ENCODE measurements at regions not wholly inside any gene's neighbourhood (a gene's known extent, or its start where the extent isn't known, plus 50 kb on each side); places are given as distances from the start of the nearest gene placed in this dataset.

DNA sequence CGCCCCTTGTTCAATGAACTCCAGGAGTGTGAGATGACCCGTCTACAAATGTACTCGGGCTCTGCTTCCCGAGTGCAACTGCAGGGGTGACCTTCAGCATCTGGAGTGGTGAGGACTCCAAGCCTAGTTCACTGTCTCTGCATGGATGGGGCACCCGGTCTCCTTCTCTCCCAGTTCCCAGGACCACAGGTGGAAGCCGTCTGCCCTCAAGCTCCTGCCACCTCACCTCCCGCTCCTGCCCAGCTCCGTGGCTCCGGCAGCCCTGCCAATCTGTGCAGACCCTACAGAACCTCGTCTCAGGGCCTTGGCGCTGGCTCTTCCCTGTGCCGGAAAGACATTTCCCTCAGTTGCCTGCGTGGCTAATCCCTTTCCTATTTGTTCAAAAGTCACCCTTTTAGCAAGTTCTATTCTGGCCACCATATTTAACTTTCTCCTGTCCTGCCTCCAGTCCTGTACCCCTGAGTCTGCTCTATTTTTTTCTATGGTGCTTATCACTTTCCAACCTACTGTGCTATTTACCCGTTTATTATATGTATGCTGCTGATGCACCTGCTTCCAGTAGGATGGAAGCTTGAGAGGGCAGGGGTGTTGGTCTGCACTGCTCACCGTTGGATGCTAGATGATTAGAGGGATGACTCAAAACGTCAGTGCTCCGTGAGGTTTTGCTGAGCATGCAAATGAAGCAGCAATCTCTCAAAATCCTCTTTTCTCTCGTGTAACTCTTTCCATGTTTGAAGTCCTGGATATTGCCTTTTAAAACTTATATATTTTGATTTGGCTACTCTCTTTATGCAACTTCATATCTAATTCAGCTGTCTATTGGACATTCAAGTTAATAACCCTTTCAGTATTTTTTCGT is 641.4 kb downstream of the ACTR3B start:
- Histone ChIP-seq H3K79me2 (ENCODE audit: low read length) (no peaks in the 10 kb centered on the region), H2AFZ (ENCODE audit: low read depth, low read length) (no peak overlapping the region), H3K27me3 (ENCODE audit: low read depth, low read length) (no peaks in the 10 kb centered on the region), H3K36me3 (replicated peaks; ENCODE audit: low read depth, low read length) (no peaks in the 10 kb centered on the region), H3K4me1 (ENCODE audit: low read length) (no peaks in the 10 kb centered on the region), H3K4me2 (ENCODE audit: low read length) (no peak overlapping the region), H3K4me3 (ENCODE audit: low read length) (no peak overlapping the region), H3K9me3 (ENCODE audit: insufficient read depth, low read length) (no peaks in the 10 kb centered on the region), H3K9ac (ENCODE audit: low read length) (no peak overlapping the region), H4K20me1 (ENCODE audit: insufficient read depth, low read length) (no peaks in the 10 kb centered on the region), H3K27ac (ENCODE audit: low read length) (no peak overlapping the region)
- no peak for TF ChIP-seq EZH2phosphoT487 (IDR thresholded peaks at IDR 0.05; ENCODE audit: low read depth)
- TF ChIP-seq, protein P1, sequence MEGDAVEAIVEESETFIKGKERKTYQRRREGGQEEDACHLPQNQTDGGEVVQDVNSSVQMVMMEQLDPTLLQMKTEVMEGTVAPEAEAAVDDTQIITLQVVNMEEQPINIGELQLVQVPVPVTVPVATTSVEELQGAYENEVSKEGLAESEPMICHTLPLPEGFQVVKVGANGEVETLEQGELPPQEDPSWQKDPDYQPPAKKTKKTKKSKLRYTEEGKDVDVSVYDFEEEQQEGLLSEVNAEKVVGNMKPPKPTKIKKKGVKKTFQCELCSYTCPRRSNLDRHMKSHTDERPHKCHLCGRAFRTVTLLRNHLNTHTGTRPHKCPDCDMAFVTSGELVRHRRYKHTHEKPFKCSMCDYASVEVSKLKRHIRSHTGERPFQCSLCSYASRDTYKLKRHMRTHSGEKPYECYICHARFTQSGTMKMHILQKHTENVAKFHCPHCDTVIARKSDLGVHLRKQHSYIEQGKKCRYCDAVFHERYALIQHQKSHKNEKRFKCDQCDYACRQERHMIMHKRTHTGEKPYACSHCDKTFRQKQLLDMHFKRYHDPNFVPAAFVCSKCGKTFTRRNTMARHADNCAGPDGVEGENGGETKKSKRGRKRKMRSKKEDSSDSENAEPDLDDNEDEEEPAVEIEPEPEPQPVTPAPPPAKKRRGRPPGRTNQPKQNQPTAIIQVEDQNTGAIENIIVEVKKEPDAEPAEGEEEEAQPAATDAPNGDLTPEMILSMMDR (IDR thresholded peaks at IDR 0.05; ENCODE audit: low read depth, low read length), result no peak

DNA sequence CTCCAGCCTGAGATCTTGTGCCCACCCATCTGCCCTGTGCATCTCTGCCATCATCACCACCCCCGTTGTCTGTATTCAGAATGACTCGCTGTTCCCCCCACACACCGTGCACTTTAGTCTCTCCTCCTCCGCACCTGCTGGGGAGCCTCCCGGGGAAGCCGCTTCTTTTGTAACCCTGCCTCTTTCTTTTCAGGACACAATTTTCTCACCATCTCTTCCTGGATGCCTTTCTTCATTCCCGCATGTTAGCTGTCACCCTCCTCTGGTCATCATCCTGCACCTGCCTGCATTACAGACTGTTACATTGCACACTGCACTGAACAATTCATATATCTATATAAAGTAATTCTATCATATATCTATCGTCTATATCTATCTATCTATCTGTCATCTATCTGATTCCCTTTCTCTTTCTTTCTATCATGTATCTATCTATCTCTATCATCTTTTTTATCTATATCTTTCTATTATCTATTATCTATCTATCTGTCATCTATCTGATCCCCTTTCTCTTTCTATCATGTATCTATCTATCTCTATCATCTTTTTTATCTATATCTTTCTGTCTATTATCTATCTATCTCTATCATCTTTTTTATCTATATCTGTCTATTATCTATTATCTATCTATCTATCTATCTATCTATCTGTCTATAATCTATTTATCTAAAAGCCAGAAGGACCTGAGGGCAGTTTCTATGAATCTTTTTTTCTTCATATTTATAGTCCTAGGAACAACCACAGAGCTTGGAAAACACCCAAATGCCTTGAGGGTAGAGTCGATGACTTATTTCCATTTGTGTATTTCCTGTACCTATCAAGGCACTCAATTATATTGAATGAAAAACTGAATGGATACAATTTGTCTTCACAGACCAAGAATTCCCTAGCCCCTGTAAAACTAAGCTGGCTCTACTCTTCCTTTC is 642.5 kb downstream of the ACTR3B start:
- H2AFZ ChIP-seq (ENCODE audit: low read depth, low read length), result no peak overlapping the region
- H3K36me3 ChIP-seq (replicated peaks; ENCODE audit: low read depth, low read length), result no peaks in the 10 kb centered on the region
- no peak overlapping the region for H3K4me3 ChIP-seq (ENCODE audit: low read length)
- no peak overlapping the region for H3K27ac ChIP-seq (ENCODE audit: low read length)
- H3K79me2 ChIP-seq (ENCODE audit: low read length), result no peaks in the 10 kb centered on the region
- TF ChIP-seq, protein P1 (IDR thresholded peaks at IDR 0.05; ENCODE audit: low read depth, low read length), result no peak
- no peak for TF ChIP-seq EZH2phosphoT487 (IDR thresholded peaks at IDR 0.05; ENCODE audit: low read depth)
- H3K9me3 ChIP-seq (ENCODE audit: insufficient read depth, low read length), result no peaks in the 10 kb centered on the region
- H3K9ac ChIP-seq (ENCODE audit: low read length), result no peak overlapping the region
- H3K4me2 ChIP-seq (ENCODE audit: low read length), result no peak overlapping the region
- no peaks in the 10 kb centered on the region for H4K20me1 ChIP-seq (ENCODE audit: insufficient read depth, low read length)
- H3K4me1 ChIP-seq (ENCODE audit: low read length), result no peaks in the 10 kb centered on the region
- H3K27me3 ChIP-seq (ENCODE audit: low read depth, low read length), result no peaks in the 10 kb centered on the region

DNA sequence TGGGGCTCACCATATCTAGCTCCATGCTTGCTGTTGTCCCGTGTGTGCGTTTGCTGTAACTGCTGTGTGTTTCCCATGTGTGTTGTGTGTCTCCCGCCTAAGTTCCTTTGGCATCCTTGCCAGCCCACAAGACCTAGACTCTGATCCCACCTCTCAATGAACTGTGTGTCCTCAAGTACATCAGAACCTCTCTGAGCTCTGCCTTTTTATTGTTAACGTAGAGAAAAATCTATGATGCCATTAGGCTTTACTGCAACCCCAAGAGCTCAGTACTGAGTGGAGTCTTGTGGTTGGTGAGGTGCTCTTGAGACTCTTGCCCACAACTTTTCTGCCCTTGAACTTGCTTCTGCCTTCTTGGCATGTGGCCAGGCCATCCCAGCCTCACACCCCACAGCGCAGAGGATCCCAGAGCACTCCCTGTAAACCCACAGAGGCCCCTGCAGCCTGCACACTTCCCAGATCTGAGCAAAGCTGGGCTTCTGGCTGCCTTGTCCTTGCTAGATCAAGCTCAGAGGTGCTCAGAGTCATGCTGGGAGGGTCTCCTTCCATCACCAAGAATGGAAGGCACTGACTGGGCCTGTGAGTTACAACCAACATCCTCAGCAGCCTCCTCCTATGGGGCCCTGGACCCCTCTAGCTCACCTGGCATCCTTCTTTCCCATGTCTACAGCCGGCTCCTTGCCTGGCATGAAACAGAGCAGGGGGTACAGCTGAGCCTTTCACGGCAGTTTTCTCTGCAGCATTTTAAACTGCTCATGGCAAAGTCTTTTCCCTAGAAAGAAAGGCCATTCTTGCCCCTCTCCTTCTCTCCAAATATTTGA is 643.4 kb downstream of the ACTR3B start:
- Histone ChIP-seq H3K79me2 (ENCODE audit: low read length) (no peaks in the 10 kb centered on the region), H4K20me1 (ENCODE audit: insufficient read depth, low read length) (no peaks in the 10 kb centered on the region), H3K27ac (ENCODE audit: low read length) (no peak overlapping the region), H3K9ac (ENCODE audit: low read length) (no peak overlapping the region), H3K9me3 (ENCODE audit: insufficient read depth, low read length) (no peaks in the 10 kb centered on the region), H3K27me3 (ENCODE audit: low read depth, low read length) (no peaks in the 10 kb centered on the region), H3K4me2 (ENCODE audit: low read length) (no peak overlapping the region), H3K4me3 (ENCODE audit: low read length) (no peak overlapping the region), H3K36me3 (replicated peaks; ENCODE audit: low read depth, low read length) (no peaks in the 10 kb centered on the region), H3K4me1 (ENCODE audit: low read length) (no peaks in the 10 kb centered on the region), H2AFZ (ENCODE audit: low read depth, low read length) (no peak overlapping the region)
- no peak for TF ChIP-seq EZH2phosphoT487 (IDR thresholded peaks at IDR 0.05; ENCODE audit: low read depth)
- TF ChIP-seq, protein P1 (IDR thresholded peaks at IDR 0.05; ENCODE audit: low read depth, low read length), result no peak
